GM12878 (cell line): ENCODE measurements at regions not wholly inside any gene's neighbourhood (a gene's known extent, or its start where the extent isn't known, plus 50 kb on each side); places are given as distances from the start of the nearest gene placed in this dataset.

Experiments used
- CREM ChIP-seq: IDR thresholded peaks from 2 replicates; pipeline ENCODE4 v1.6.1; 2014; ENCODE audit warnings: antibody characterized with exemption, low read depth
- CTCF ChIP-seq, 3 experiments: IDR thresholded peaks in 2 of 3; conservative IDR thresholded peaks in 1 of 3; 2 replicates each; pipeline ENCODE4 v1.5.1; 2011; ENCODE audit warnings: low read depth in 3 of 3, low read length in 3 of 3, mild to moderate bottlenecking in 3 of 3, control low read depth in 2 of 3, moderate library complexity in 2 of 3, inconsistent platforms in 1 of 3, mixed read lengths in 1 of 3; ENCODE audit not compliant: control insufficient read depth in 2 of 3, insufficient read depth in 1 of 3; ENCODE audit errors: extremely low read depth in 1 of 3
- CUX1 ChIP-seq: IDR thresholded peaks from 2 replicates; pipeline ENCODE4 v1.6.1; 2012; ENCODE audit warnings: improper control_type of control experiment, low read depth, low read length; ENCODE audit not compliant: insufficient replicate concordance
- ELK1 ChIP-seq: IDR thresholded peaks from 2 replicates; pipeline ENCODE4 v1.6.1; 2012; ENCODE audit warnings: low read depth, low read length, improper control_type of control experiment
- EP300 ChIP-seq, 2 experiments: fragments of 150-350 bp in 1 of 2; IDR thresholded peaks; 2 replicates each; pipeline ENCODE4 v1.6.1; 2011 to 2012; ENCODE audit warnings: low read depth in 2 of 2, low read length in 2 of 2, borderline replicate concordance in 1 of 2, improper control_type of control experiment in 1 of 2, inconsistent platforms in 1 of 2; ENCODE audit not compliant: control insufficient read depth in 1 of 2
- HDAC6 ChIP-seq: fragments of 200-600 bp; sonication (generic); IDR thresholded peaks from one replicate; pipeline ENCODE4 v1.8.0; 2017; ENCODE audit warnings: antibody characterized with exemption; ENCODE audit not compliant: unreplicated experiment
- KDM1A ChIP-seq: fragments of 200-600 bp; sonication (generic); IDR thresholded peaks from 2 replicates; pipeline ENCODE4 v1.6.1; 2016; ENCODE audit warnings: borderline replicate concordance
- KLF5 ChIP-seq: fragments of 450-650 bp; IDR thresholded peaks from 2 replicates; pipeline ENCODE4 v1.6.1; 2014; ENCODE audit warnings: mild to moderate bottlenecking; ENCODE audit not compliant: partially characterized antibody
- NFYA ChIP-seq: IDR thresholded peaks from 2 replicates; pipeline ENCODE4 v1.6.1; 2011; ENCODE audit warnings: low read depth, mild to moderate bottlenecking, low read length, improper control_type of control experiment, borderline replicate concordance
- PAX8 ChIP-seq: fragments of 450-650 bp; IDR thresholded peaks from 2 replicates; pipeline ENCODE4 v1.6.1; 2017; ENCODE audit warnings: mild to moderate bottlenecking, moderate library complexity
- SUZ12 ChIP-seq: fragments of 200-600 bp; sonication (generic); IDR thresholded peaks from one replicate; pipeline ENCODE4 v1.6.1; 2018; ENCODE audit warnings: antibody characterized with exemption, mild to moderate bottlenecking; ENCODE audit not compliant: unreplicated experiment
- YY1 ChIP-seq: IDR thresholded peaks from 2 replicates; pipeline ENCODE4 v1.6.1; 2011; ENCODE audit warnings: low read depth, mild to moderate bottlenecking, low read length
- ZNF592 ChIP-seq: fragments of 450-650 bp; IDR thresholded peaks from 2 replicates; pipeline ENCODE4 v1.6.1; 2017; ENCODE audit warnings: mild to moderate bottlenecking, moderate library complexity

GRCh38 chr1:208907790-208908189 lies 663.6 kb upstream of the PLXNA2 start:
- no peak for TF ChIP-seq CUX1
- TF ChIP-seq KDM1A: no peak
- no peak for TF ChIP-seq CTCF (IDR thresholded peaks at IDR 0.05 in 2 of 3, conservative IDR thresholded peaks at IDR 0.05 in 1 of 3; ENCODE audit: control insufficient read depth in 2 of 3, extremely low read depth in 1 of 3, insufficient read depth in 1 of 3, low read depth in 3 of 3, low read length in 3 of 3)
- TF ChIP-seq PAX8: no peak
- no peak for TF ChIP-seq CREM
- TF ChIP-seq EP300 (IDR thresholded peaks at IDR 0.05; ENCODE audit: borderline replicate concordance in 1 of 2, control insufficient read depth in 1 of 2, low read depth in 2 of 2, low read length in 2 of 2): no peak
- TF ChIP-seq ELK1: no peak
- no peak for TF ChIP-seq NFYA
- TF ChIP-seq YY1: no peak
- TF ChIP-seq ZNF592: no peak
- TF ChIP-seq KLF5: no peak
- no peak for TF ChIP-seq SUZ12
- no peak for TF ChIP-seq HDAC6
